SK-N-SH (cell line): ENCODE measurements at regions not wholly inside any gene's neighbourhood (a gene's known extent, or its start where the extent isn't known, plus 50 kb on each side); places are given as distances from the start of the nearest gene placed in this dataset.

Source experiments
- CTCF ChIA-PET: fragments of 300-600, 350-600 bp; formaldehyde crosslinking; extraction: SDS; loops from one replicate; lab custom pipeline; 2021; lab: Yijun Ruan, JAX
- POLR2A ChIA-PET: fragments of 350-600 bp; sonication (Branson Sonifier 250); formaldehyde crosslinking; extraction: SDS; loops from one replicate; lab custom pipeline; 2020; ENCODE audit warnings: antibody characterized with exemption, inconsistent platforms; lab: Yijun Ruan, JAX
- DNase-seq: peaks from one replicate; pipeline ENCODE4 v3.0.0; 2012
- H2AFZ ChIP-seq: fragments of 200-600 bp; sonication (generic); 2 replicates; pipeline ENCODE4 v1.8.1; 2016; ENCODE audit warnings: antibody characterized with exemption, mild to moderate bottlenecking, low read depth
- H3F3A ChIP-seq: fragments of 200-600 bp; sonication (generic); replicated peaks from 2 replicates; pipeline ENCODE3; 2016; ENCODE audit warnings: antibody characterized with exemption, mild to moderate bottlenecking; ENCODE audit not compliant: insufficient read depth
- H3K27ac ChIP-seq, 2 experiments: fragments of 200-500 bp in 1 of 2; fragments of 200-600 bp in 1 of 2; sonication (Bioruptor generic) in 1 of 2; sonication (generic), shearing (Covaris generic) in 1 of 2; 2 replicates each; pipeline versions ENCODE4 v1.5.1 to v1.6.1; 2014 to 2016; ENCODE audit warnings: low read depth in 2 of 2, inconsistent platforms in 1 of 2, low read length in 1 of 2, mild to moderate bottlenecking in 1 of 2, mixed read lengths in 1 of 2
- H3K27me3 ChIP-seq: fragments of 200-600 bp; sonication (generic), shearing (Covaris generic); 2 replicates; pipeline ENCODE4 v1.6.1; 2016; ENCODE audit warnings: mixed run types; ENCODE audit not compliant: insufficient read depth
- H3K36me3 ChIP-seq, 2 experiments: fragments of 200-500 bp in 1 of 2; fragments of 200-600 bp in 1 of 2; sonication (Bioruptor generic) in 1 of 2; sonication (generic) in 1 of 2; replicated peaks in 1 of 2; 2 replicates each; pipeline versions ENCODE3 to v1.5.1; 2014 to 2016; ENCODE audit warnings: low read length in 1 of 2, mild to moderate bottlenecking in 1 of 2; ENCODE audit not compliant: insufficient read depth in 2 of 2, control insufficient read depth in 1 of 2
- H3K4me1 ChIP-seq, 2 experiments: fragments of 200-500 bp in 1 of 2; fragments of 200-600 bp in 1 of 2; sonication (Bioruptor generic) in 1 of 2; sonication (generic), shearing (Covaris generic) in 1 of 2; 2 replicates each; pipeline versions ENCODE4 v1.5.1 to v1.6.1; 2014 to 2016; ENCODE audit warnings: low read depth in 1 of 2, low read length in 1 of 2, mixed run types in 1 of 2; ENCODE audit not compliant: insufficient read depth in 2 of 2, control insufficient read depth in 1 of 2
- H3K4me2 ChIP-seq: fragments of 200-600 bp; sonication (generic), shearing (Covaris generic); 2 replicates; pipeline ENCODE4 v1.6.1; 2017; ENCODE audit warnings: mixed run types
- H3K4me3 ChIP-seq, 2 experiments: fragments of 200-500 bp in 1 of 2; fragments of 200-600 bp in 1 of 2; sonication (Bioruptor generic) in 1 of 2; sonication (generic), shearing (Covaris generic) in 1 of 2; 2 replicates each; pipeline versions ENCODE4 v1.5.1 to v1.8.1; 2014 to 2016; ENCODE audit warnings: low read depth in 2 of 2, inconsistent platforms in 1 of 2, low read length in 1 of 2, mild to moderate bottlenecking in 1 of 2, mixed read lengths in 1 of 2, moderate library complexity in 1 of 2
- H3K79me2 ChIP-seq: fragments of 200-600 bp; sonication (generic); 2 replicates; pipeline ENCODE4 v1.8.1; 2017; ENCODE audit warnings: mild to moderate bottlenecking; ENCODE audit not compliant: insufficient read depth
- H3K9ac ChIP-seq: fragments of 200-600 bp; sonication (generic); 2 replicates; pipeline ENCODE4 v1.6.1; 2017; ENCODE audit warnings: mixed run types
- H3K9me2 ChIP-seq: fragments of 200-600 bp; sonication (generic); 2 replicates; pipeline ENCODE4 v1.6.1; 2017; ENCODE audit warnings: mixed run types
- H3K9me3 ChIP-seq: fragments of 200-600 bp; sonication (generic); 2 replicates; pipeline ENCODE4 v1.6.1; 2017; ENCODE audit warnings: mixed run types, mild to moderate bottlenecking, moderate library complexity
- H4K20me1 ChIP-seq: fragments of 200-600 bp; sonication (generic); 2 replicates; pipeline ENCODE4 v1.6.1; 2017; ENCODE audit warnings: mild to moderate bottlenecking, mixed run types; ENCODE audit not compliant: insufficient read depth
- CTCF ChIP-seq: fragments of 200-600 bp; sonication (generic); IDR thresholded peaks from 2 replicates; pipeline ENCODE4 v1.6.1; 2017; ENCODE audit warnings: antibody characterized with exemption, mild to moderate bottlenecking, moderate library complexity
- ELF1 ChIP-seq: IDR thresholded peaks from 2 replicates; pipeline ENCODE4 v1.4.0; 2012
- EP300 ChIP-seq, 2 experiments: IDR thresholded peaks; 2 replicates each; pipeline versions ENCODE4 v1.4.0 to v1.6.1; 2012; ENCODE audit warnings: borderline replicate concordance in 1 of 2, low read depth in 1 of 2, low read length in 1 of 2
- FOXJ3 ChIP-seq: sonication (generic); formaldehyde crosslinking; IDR thresholded peaks from 2 replicates; pipeline ENCODE4 v1.5.1; 2020; ENCODE audit warnings: mild to moderate bottlenecking, missing genetic modification reagents
- GATA2 ChIP-seq: sonication (generic); formaldehyde crosslinking; IDR thresholded peaks from 2 replicates; pipeline ENCODE4 v1.5.0; 2020; ENCODE audit warnings: mild to moderate bottlenecking, missing genetic modification reagents
- JUND ChIP-seq: IDR thresholded peaks from 2 replicates; pipeline ENCODE4 v1.4.0; 2012
- MXI1 ChIP-seq: IDR thresholded peaks from 2 replicates; pipeline ENCODE4 v1.6.1; 2012; ENCODE audit warnings: mild to moderate bottlenecking, low read depth, low read length, improper control_type of control experiment
- NFIC ChIP-seq: IDR thresholded peaks from 2 replicates; pipeline ENCODE4 v1.4.0; 2012; ENCODE audit warnings: borderline replicate concordance
- NRF1 ChIP-seq: IDR thresholded peaks from 2 replicates; pipeline ENCODE4 v1.6.1; 2012; ENCODE audit warnings: low read depth, mild to moderate bottlenecking, low read length
- PBX3 ChIP-seq: IDR thresholded peaks from 2 replicates; pipeline ENCODE4; 2012
- POLR2AphosphoS5 ChIP-seq: IDR thresholded peaks from 2 replicates; pipeline ENCODE4 v1.6.1; 2012; ENCODE audit warnings: low read depth, low read length
- RFX5 ChIP-seq: IDR thresholded peaks from 2 replicates; pipeline ENCODE4 v1.6.1; 2012; ENCODE audit warnings: mild to moderate bottlenecking, improper control_type of control experiment, low read length
- SMC3 ChIP-seq: IDR thresholded peaks from 2 replicates; pipeline ENCODE4 v1.6.1; 2012; ENCODE audit warnings: low read depth, low read length, improper control_type of control experiment
- TAF1 ChIP-seq: IDR thresholded peaks from 2 replicates; pipeline ENCODE4 v1.6.1; 2012; ENCODE audit warnings: low read depth, mild to moderate bottlenecking, low read length, moderate library complexity, borderline replicate concordance
- USF1 ChIP-seq: IDR thresholded peaks from 2 replicates; pipeline ENCODE4 v1.4.0; 2012; ENCODE audit warnings: low read depth, borderline replicate concordance
- ZBTB33 ChIP-seq: IDR thresholded peaks from 2 replicates; pipeline ENCODE4 v1.4.0; 2012; ENCODE audit warnings: low read depth, borderline replicate concordance
- WGBS: methylation state at CpG from one replicate; pipeline ENCODE4 v1.1.6; 2017; ENCODE audit warnings: low lambda C conversion rate; 5-methylcytosine and 5-hydroxymethylcytosine counted together

- no peaks in the 10 kb centered on the region for H3K79me2 ChIP-seq
- TF ChIP-seq TAF1, result no peak
- TF ChIP-seq POLR2AphosphoS5, result no peak
- TF ChIP-seq ZBTB33, result no peak
- TF ChIP-seq, all 33 proteins: peak for 0
- Histone ChIP-seq H2AFZ (no peak overlapping the region), H3K4me1 (no peaks in the 10 kb centered on the region), H3K9ac (no peak overlapping the region), H3K9me2 (no peaks in the 10 kb centered on the region), H3F3A (no peaks in the 10 kb centered on the region), H3K4me3 (no peak overlapping the region), H3K36me3 (no peaks in the 10 kb centered on the region), H4K20me1 (no peaks in the 10 kb centered on the region), H3K27ac (no peak overlapping the region), H3K4me2 (no peak overlapping the region), H3K9me3 (no peaks in the 10 kb centered on the region), H3K27me3 (no peaks in the 10 kb centered on the region)
- ChIA-PET CTCF (no interaction called here), POLR2A (no interaction called here)
- DNase-seq, result no peak
- 5% methylated on average over 1 of the region's 1 CpG for WGBS
These were observed 111.8 kb upstream of the DPP10 start for GRCh38 chr2:114330594-114330993.

- H3K27me3 ChIP-seq, result no peaks in the 10 kb centered on the region
- no peak for TF ChIP-seq EP300 (IDR thresholded peaks at IDR 0.05; ENCODE audit: borderline replicate concordance in 1 of 2, low read depth in 1 of 2, low read length in 1 of 2)
- no peak for TF ChIP-seq RFX5
- TF ChIP-seq CTCF, result no peak
- TF ChIP-seq FOXJ3, result no peak
- no peak for TF ChIP-seq USF1
- TF ChIP-seq POLR2AphosphoS5, result no peak
- TF ChIP-seq PBX3, result no peak
- no peak for TF ChIP-seq NFIC
- no peak for TF ChIP-seq MXI1
- TF ChIP-seq JUND, result no peak
- no peak for TF ChIP-seq ELF1
- TF ChIP-seq NRF1, result no peak
- TF ChIP-seq SMC3, result no peak
- no peak for TF ChIP-seq GATA2 (CRISPR knock-in tag)
- TF ChIP-seq, all 33 proteins: peak for 0
- WGBS, result 28% methylated on average over 3 of the region's 3 CpGs
- ChIA-PET CTCF (interaction anchor here (0.5 to 0.7 kb wide), 2 partner anchors 12 to 25 kb away, joined by 3 read pairs; no protein-coding TSS in a partner anchor), POLR2A (no interaction called here)
- H3K4me2 ChIP-seq, result no peak overlapping the region
- no peaks in the 10 kb centered on the region for H4K20me1 ChIP-seq
- H3K9me2 ChIP-seq, result no peaks in the 10 kb centered on the region
- no peak overlapping the region for H3K4me3 ChIP-seq
- H3K9ac ChIP-seq, result no peak overlapping the region
- H3K9me3 ChIP-seq, result no peaks in the 10 kb centered on the region
- no peak overlapping the region for H3K27ac ChIP-seq
- DNase-seq, result no peak
- no peaks in the 10 kb centered on the region for H3K36me3 ChIP-seq
- no peak overlapping the region for H2AFZ ChIP-seq
- no peaks in the 10 kb centered on the region for H3F3A ChIP-seq
- no peaks in the 10 kb centered on the region for H3K4me1 ChIP-seq
- no peaks in the 10 kb centered on the region for H3K79me2 ChIP-seq
These were observed 110.5 kb upstream of the DPP10 start for GRCh38 chr2:114331934-114332333.
